ENCODE measurements at regions not wholly inside any gene's neighbourhood (a gene's known extent, or its start where the extent isn't known, plus 50 kb on each side); places are given as distances from the start of the nearest gene placed in this dataset.
"Not testable (repeated sequence)": the region's sequence is repeated elsewhere in the genome, so short reads cannot be mapped to it uniquely, and the experiment has no call there.

GRCh38 chr18:22504251-22505030 lies 86.7 kb upstream of the CTAGE1 start:
- DNase-seq: no peak

GRCh38 chr18:22505141-22505591 lies 87.5 kb upstream of the CTAGE1 start:
- DNase-seq: no peak

DNA sequence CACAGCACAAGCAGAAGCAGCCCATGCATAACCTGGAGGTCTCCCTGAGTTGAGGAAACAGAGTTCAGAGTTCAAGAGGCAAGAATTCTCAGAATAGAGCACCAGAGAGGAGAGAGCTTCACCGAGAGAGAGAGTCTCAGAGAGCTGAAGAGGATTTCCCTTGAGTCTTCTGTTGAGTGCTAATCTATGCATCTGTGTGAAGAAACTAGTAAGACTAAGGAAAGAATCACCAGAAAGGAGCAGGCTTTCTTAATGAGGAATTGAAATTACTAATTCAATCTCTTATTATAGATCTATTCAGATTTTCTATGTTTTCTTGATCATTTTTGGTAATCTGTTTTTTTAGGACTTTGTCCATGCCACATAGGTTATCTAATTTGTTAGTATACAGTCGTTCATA lies 89.3 kb upstream of the CTAGE1 start:
- no peak for DNase-seq

DNA sequence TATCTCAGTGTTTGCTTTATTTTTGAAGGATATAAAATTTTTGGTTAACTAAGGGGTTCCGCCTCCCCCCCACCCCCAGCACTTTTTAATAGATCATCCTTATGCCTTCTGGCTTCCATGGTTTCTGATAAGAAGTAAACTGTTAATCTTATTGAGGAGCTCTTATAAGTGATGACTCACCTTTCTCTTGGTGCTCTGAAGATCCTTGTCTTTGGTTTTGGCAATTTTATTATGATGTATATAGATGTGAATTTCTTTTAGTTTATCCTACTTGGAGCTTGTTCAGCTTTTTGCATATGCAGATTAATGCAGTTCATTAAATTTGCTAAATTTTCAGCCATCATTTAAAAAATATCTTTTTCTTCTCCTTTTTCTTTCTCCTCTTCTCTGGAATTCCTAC lies 91.7 kb upstream of the CTAGE1 start:
- DNase-seq: no peak

- no peak for DNase-seq
Observed at GRCh38 chr18:22510697-22511096, 93.0 kb upstream of the CTAGE1 start.

GRCh38 chr18:22513721-22514481 lies 96.2 kb upstream of the CTAGE1 start:
- no peak for DNase-seq

DNA sequence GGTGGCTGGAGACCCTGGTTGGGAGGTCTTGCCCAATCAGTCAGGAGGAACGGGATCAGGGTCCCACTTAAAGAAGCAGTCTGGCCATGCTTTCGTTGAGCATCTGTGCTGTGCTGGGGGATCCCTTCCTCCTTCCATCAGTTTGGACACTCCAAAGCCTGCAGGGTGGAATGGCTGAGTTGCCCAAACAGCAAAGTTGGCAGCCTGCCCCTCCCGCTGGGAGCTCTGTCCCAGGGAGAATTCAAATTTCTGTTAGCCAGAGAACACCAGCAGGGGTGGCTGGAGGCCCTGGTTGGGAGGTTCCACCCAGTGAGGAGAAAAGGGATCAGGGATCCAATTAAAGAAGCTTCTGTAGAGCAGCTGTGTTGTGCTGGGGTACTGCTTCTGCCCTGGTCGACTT lies 96.9 kb upstream of the CTAGE1 start:
- DNase-seq: no peak

- no peak for DNase-seq
Observed at GRCh38 chr18:22515250-22515649, 97.5 kb upstream of the CTAGE1 start.

GRCh38 chr18:22517356-22517755 lies 99.6 kb upstream of the CTAGE1 start:
- no peak for DNase-seq

- no peak for DNase-seq
Observed at GRCh38 chr18:22521026-22521707, 103.5 kb upstream of the CTAGE1 start.

DNA sequence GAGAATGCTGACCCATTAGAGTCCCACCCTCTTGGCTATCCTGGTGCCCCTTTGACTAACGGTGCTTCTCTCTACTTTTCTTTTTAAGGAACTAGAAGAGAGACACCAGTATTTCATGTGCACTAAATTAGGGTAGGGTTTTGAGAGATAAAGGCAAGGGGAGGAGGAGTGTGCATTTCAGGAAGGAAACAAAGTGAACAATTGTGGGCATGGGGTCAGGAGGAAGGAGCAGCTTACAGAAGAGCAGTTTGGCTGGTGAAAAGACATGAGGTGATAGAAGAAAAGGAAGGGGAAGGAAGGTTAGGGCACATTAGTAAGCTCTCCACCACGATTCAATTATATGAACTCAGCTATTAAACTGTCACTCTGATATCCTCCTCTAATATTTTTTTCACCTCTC lies 105.8 kb upstream of the CTAGE1 start:
- DNase-seq: no peak

GRCh38 chr18:22524783-22525182 lies 107.1 kb upstream of the CTAGE1 start:
- DNase-seq: no peak

DNA sequence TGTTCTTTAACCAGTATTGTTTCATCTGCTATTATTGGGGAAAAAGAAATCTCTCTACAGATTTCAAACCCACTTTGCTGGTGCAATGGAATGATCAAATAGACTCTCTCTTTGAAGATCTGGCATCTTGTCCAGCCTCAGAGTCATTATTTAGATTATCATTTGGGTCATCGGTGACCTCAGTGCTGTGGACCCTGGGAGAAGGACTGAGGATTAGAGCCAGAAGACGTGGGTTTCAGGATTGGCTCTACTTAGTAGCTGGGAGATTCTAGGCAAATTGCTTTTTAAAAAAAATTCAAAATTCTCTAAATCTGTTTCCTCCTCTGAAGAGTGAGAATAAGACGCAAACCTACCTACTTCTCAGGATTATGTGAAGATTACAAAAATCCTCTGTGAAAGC lies 107.6 kb upstream of the CTAGE1 start:
- no peak for DNase-seq

GRCh38 chr18:22525883-22526282 lies 108.2 kb upstream of the CTAGE1 start:
- DNase-seq: no peak

GRCh38 chr18:22528291-22528690 lies 110.6 kb upstream of the CTAGE1 start:
- no peak for DNase-seq

DNA sequence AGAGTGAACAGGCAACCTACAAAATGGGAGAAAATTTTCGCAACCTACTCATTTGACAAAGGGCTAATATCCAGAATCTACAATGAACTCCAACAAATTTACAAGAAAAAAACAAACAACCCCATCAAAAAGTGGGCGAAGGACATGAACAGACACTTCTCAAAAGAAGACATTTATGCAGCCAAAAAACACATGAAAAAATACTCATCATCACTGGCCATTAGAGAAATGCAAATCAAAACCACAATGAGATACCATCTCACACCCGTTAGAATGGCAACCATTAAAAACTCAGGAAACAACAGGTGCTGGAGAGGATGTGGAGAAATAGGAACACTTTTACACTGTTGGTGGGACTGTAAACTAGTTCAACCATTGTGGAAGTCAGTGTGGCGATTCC lies 117.0 kb upstream of the CTAGE1 start:
- not testable (repeated sequence) for DNase-seq

DNA sequence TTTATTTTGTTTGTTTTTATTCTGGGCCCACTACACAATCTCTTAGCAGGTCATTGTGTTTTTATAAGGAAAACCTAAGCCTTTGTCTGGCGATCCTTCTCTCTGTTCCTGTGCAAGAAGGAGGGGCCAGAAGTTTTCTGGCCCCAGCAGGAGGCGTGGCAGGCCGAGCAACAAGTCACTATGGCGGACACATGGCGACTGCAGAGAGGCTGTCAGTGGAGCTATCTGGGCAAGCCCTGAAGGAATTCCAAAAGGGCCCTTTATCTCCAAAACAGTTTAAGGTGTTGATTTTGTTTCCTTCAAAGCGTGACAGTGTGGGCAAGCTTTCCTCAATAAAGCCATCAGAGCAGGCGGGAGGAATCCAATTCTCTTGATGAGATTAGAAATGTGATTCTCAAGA lies 118.8 kb upstream of the CTAGE1 start:
- no peak for DNase-seq

GRCh38 chr18:22538426-22538825 lies 120.7 kb upstream of the CTAGE1 start:
- DNase-seq: no peak

GRCh38 chr18:22539051-22539765 lies 121.5 kb upstream of the CTAGE1 start:
- no peak for DNase-seq

DNA sequence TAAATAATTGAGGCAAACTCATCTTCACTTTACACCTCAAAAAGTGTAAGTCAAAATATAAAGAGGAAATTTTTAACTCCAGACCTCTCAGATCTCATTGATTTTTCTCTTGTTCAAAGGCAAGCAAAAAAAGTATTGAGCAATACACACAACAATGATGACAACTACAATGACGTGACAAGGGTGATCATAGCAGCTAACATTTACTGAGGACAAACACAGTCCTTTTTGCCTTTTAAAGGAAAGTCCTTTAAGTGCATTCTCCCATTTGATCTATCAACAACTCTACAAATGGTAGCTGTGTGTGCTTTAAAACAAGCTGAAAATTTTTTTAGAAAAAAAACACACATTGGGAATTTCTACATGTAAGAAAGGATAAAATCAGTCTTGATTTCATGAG lies 123.5 kb upstream of the CTAGE1 start:
- DNase-seq: no peak

- DNase-seq: no peak
Observed at GRCh38 chr18:22542406-22542835, 124.7 kb upstream of the CTAGE1 start.

GRCh38 chr18:22543769-22544168 lies 126.1 kb upstream of the CTAGE1 start:
- DNase-seq: no peak

GRCh38 chr18:22544626-22545025 lies 126.9 kb upstream of the CTAGE1 start:
- no peak for DNase-seq

Measured in T-helper 1 cell (primary cell).